PC-3 (cell line): ENCODE measurements at regions not wholly inside any gene's neighbourhood (a gene's known extent, or its start where the extent isn't known, plus 50 kb on each side); places are given as distances from the start of the nearest gene placed in this dataset.

ENCODE experiments used
- EZH2 ChIP-seq: fragments of 300-600 bp; sonication (generic); IDR thresholded peaks from one replicate; pipeline ENCODE4 v1.6.1; 2017; ENCODE audit warnings: antibody characterized with exemption, mild to moderate bottlenecking, low read length; ENCODE audit not compliant: unreplicated experiment
- EZH2phosphoT487 ChIP-seq: fragments of 300-600 bp; sonication (generic); IDR thresholded peaks from 2 replicates; pipeline ENCODE4 v1.6.1; 2018; ENCODE audit warnings: mild to moderate bottlenecking, antibody characterized with exemption, low read length, borderline replicate concordance
- TF ChIP-seq, protein P1 (sequence below): fragments of 300-600 bp; sonication (generic); conservative IDR thresholded peaks from 2 replicates; pipeline ENCODE4 v1.5.1; 2017; ENCODE audit warnings: antibody characterized with exemption, low read depth, mild to moderate bottlenecking, low read length

- TF ChIP-seq, protein P1, sequence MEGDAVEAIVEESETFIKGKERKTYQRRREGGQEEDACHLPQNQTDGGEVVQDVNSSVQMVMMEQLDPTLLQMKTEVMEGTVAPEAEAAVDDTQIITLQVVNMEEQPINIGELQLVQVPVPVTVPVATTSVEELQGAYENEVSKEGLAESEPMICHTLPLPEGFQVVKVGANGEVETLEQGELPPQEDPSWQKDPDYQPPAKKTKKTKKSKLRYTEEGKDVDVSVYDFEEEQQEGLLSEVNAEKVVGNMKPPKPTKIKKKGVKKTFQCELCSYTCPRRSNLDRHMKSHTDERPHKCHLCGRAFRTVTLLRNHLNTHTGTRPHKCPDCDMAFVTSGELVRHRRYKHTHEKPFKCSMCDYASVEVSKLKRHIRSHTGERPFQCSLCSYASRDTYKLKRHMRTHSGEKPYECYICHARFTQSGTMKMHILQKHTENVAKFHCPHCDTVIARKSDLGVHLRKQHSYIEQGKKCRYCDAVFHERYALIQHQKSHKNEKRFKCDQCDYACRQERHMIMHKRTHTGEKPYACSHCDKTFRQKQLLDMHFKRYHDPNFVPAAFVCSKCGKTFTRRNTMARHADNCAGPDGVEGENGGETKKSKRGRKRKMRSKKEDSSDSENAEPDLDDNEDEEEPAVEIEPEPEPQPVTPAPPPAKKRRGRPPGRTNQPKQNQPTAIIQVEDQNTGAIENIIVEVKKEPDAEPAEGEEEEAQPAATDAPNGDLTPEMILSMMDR, result no peak
- TF ChIP-seq EZH2 (no peak), EZH2phosphoT487 (no peak)
Measured at GRCh38 chr5:67925511-67925910, 290.0 kb upstream of the PIK3R1 start.
